ENCODE measurements at regions not wholly inside any gene's neighbourhood (a gene's known extent, or its start where the extent isn't known, plus 50 kb on each side); places are given as distances from the start of the nearest gene placed in this dataset.
"Not testable (repeated sequence)": the region's sequence is repeated elsewhere in the genome, so short reads cannot be mapped to it uniquely, and the experiment has no call there.

- DNase-seq (ENCODE audit: low spot score), result no peak
- in situ Hi-C loops (cut with MboI; ENCODE audit: low pct_unique_long_range_greater_than_20kb, low sequenced_read_pairs, unreplicated experiment), result no loop called here
- TF ChIP-seq CTCF (IDR thresholded peaks at IDR 0.05; ENCODE audit: extremely low read depth, insufficient read depth, missing control alignments), result no peak
Measured at GRCh38 chr3:66552846-66553245, 52.0 kb upstream of the LRIG1 start.

- in situ Hi-C loops (cut with MboI; ENCODE audit: low pct_unique_long_range_greater_than_20kb, low sequenced_read_pairs, unreplicated experiment), result no loop called here
- DNase-seq (ENCODE audit: low spot score), result no peak
- TF ChIP-seq CTCF (IDR thresholded peaks at IDR 0.05; ENCODE audit: extremely low read depth, insufficient read depth, missing control alignments), result no peak
Measured at GRCh38 chr3:66553441-66554113, 52.8 kb upstream of the LRIG1 start.

GRCh38 chr3:66554178-66554577 lies 53.4 kb upstream of the LRIG1 start:
- no peak for DNase-seq (ENCODE audit: low spot score)
- in situ Hi-C loops (cut with MboI; ENCODE audit: low pct_unique_long_range_greater_than_20kb, low sequenced_read_pairs, unreplicated experiment), result no loop called here
- no peak for TF ChIP-seq CTCF (IDR thresholded peaks at IDR 0.05; ENCODE audit: extremely low read depth, insufficient read depth, missing control alignments)

GRCh38 chr3:66555214-66555844 lies 54.5 kb upstream of the LRIG1 start:
- TF ChIP-seq CTCF (IDR thresholded peaks at IDR 0.05; ENCODE audit: extremely low read depth, insufficient read depth, missing control alignments), result no peak
- in situ Hi-C loops (cut with MboI; ENCODE audit: low pct_unique_long_range_greater_than_20kb, low sequenced_read_pairs, unreplicated experiment), result no loop called here
- DNase-seq (ENCODE audit: low spot score), result no peak

- in situ Hi-C loops (cut with MboI; ENCODE audit: low pct_unique_long_range_greater_than_20kb, low sequenced_read_pairs, unreplicated experiment), result no loop called here
- DNase-seq (ENCODE audit: low spot score), result no peak
- TF ChIP-seq CTCF (IDR thresholded peaks at IDR 0.05; ENCODE audit: extremely low read depth, insufficient read depth, missing control alignments), result no peak
Measured at GRCh38 chr3:66557170-66557569, 56.3 kb upstream of the LRIG1 start.

- in situ Hi-C loops (cut with MboI; ENCODE audit: low pct_unique_long_range_greater_than_20kb, low sequenced_read_pairs, unreplicated experiment); DNase-seq (ENCODE audit: low spot score): not testable (repeated sequence)
Measured at GRCh38 chr3:66559924-66560323, 59.1 kb upstream of the LRIG1 start.

GRCh38 chr3:66561367-66561766 lies 60.5 kb upstream of the LRIG1 start:
- in situ Hi-C loops (cut with MboI; ENCODE audit: low pct_unique_long_range_greater_than_20kb, low sequenced_read_pairs, unreplicated experiment), result no loop called here
- TF ChIP-seq CTCF (IDR thresholded peaks at IDR 0.05; ENCODE audit: extremely low read depth, insufficient read depth, missing control alignments), result no peak
- DNase-seq (ENCODE audit: low spot score), result no peak

Data from GM13977 (cell line).